ENCODE measurements at regions not wholly inside any gene's neighbourhood (a gene's known extent, or its start where the extent isn't known, plus 50 kb on each side); places are given as distances from the start of the nearest gene placed in this dataset.

GRCh38 chr13:103373916-103374315 lies 307.7 kb upstream of the SLC10A2 start:
- TF ChIP-seq CTCF (IDR thresholded peaks at IDR 0.05; ENCODE audit: low read length) (no peak), EZH2 (IDR thresholded peaks at IDR 0.05; ENCODE audit: borderline replicate concordance, low read length) (no peak)
